Tibial nerve (tissue), 3 donors: ENCODE measurements at regions not wholly inside any gene's neighbourhood (a gene's known extent, or its start where the extent isn't known, plus 50 kb on each side); places are given as distances from the start of the nearest gene placed in this dataset.

Source experiments
- CTCF ChIP-seq, 5 experiments: fragments of 200-600 bp in 3 of 5; fragments of 450-650 bp in 2 of 5; sonication (generic) in 3 of 5; IDR thresholded peaks; one replicate each; pipeline ENCODE4 v1.5.1; 2016 to 2019; ENCODE audit warnings: antibody characterized with exemption in 5 of 5, mild to moderate bottlenecking in 3 of 5, moderate library complexity in 2 of 5
- POLR2A ChIP-seq, 2 donors: fragments of 450-650 bp; IDR thresholded peaks; one replicate each; pipeline ENCODE4 v1.6.1; 2017; ENCODE audit warnings: antibody characterized with exemption in 2 of 2, mild to moderate bottlenecking in 2 of 2, moderate library complexity in 2 of 2

GRCh38 chr5:21236971-21237427 lies 1249.0 kb upstream of the CDH18 start:
- TF ChIP-seq POLR2A (IDR thresholded peaks at IDR 0.05), result no peak
- no peak for TF ChIP-seq CTCF (IDR thresholded peaks at IDR 0.05)
